ENCODE measurements at regions not wholly inside any gene's neighbourhood (a gene's known extent, or its start where the extent isn't known, plus 50 kb on each side); places are given as distances from the start of the nearest gene placed in this dataset.

- Histone ChIP-seq H3K27me3 (ENCODE audit: control insufficient read depth, insufficient read depth, low read length) (no peaks in the 10 kb centered on the region), H3K36me3 (ENCODE audit: control insufficient read depth, insufficient read depth, low read length) (no peaks in the 10 kb centered on the region), H3K4me3 (ENCODE audit: low read depth, low read length) (no peak overlapping the region)
- TF ChIP-seq CTCF (IDR thresholded peaks at IDR 0.05; ENCODE audit: insufficient read depth, low read length, poor library complexity, severe bottlenecking): no peak
- no peak for DNase-seq (ENCODE audit: low read depth)
These were observed 659.3 kb upstream of the FANCL start for GRCh38 chr2:58900246-58901027.

GRCh38 chr2:58899692-58900091 lies 658.6 kb upstream of the FANCL start:
- TF ChIP-seq CTCF (IDR thresholded peaks at IDR 0.05; ENCODE audit: insufficient read depth, low read length, poor library complexity, severe bottlenecking): no peak
- DNase-seq (ENCODE audit: low read depth): no peak
- no peak overlapping the region for H3K4me3 ChIP-seq (ENCODE audit: low read depth, low read length)

GRCh38 chr2:58896638-58897037 lies 655.5 kb upstream of the FANCL start:
- no peaks in the 10 kb centered on the region for H3K27me3 ChIP-seq (ENCODE audit: control insufficient read depth, insufficient read depth, low read length)
- H3K36me3 ChIP-seq (ENCODE audit: control insufficient read depth, insufficient read depth, low read length): no peaks in the 10 kb centered on the region
- no peak overlapping the region for H3K4me3 ChIP-seq (ENCODE audit: low read depth, low read length)
- no peak for DNase-seq (ENCODE audit: low read depth)
- TF ChIP-seq CTCF (IDR thresholded peaks at IDR 0.05; ENCODE audit: insufficient read depth, low read length, poor library complexity, severe bottlenecking): no peak

More at GRCh38 chr2:58899692-58900091, 658.6 kb upstream of the FANCL start:
- Histone ChIP-seq H3K36me3 (ENCODE audit: control insufficient read depth, insufficient read depth, low read length) (no peaks in the 10 kb centered on the region), H3K27me3 (ENCODE audit: control insufficient read depth, insufficient read depth, low read length) (no peaks in the 10 kb centered on the region)

GRCh38 chr2:58895857-58896256 lies 654.7 kb upstream of the FANCL start:
- DNase-seq (ENCODE audit: low read depth): no peak
- no peak for TF ChIP-seq CTCF (IDR thresholded peaks at IDR 0.05; ENCODE audit: insufficient read depth, low read length, poor library complexity, severe bottlenecking)
- Histone ChIP-seq H3K36me3 (ENCODE audit: control insufficient read depth, insufficient read depth, low read length) (no peaks in the 10 kb centered on the region), H3K27me3 (ENCODE audit: control insufficient read depth, insufficient read depth, low read length) (no peaks in the 10 kb centered on the region), H3K4me3 (ENCODE audit: low read depth, low read length) (no peak overlapping the region)

GRCh38 chr2:58893656-58894351 lies 652.7 kb upstream of the FANCL start:
- H3K36me3 ChIP-seq (ENCODE audit: control insufficient read depth, insufficient read depth, low read length): no peaks in the 10 kb centered on the region
- no peak overlapping the region for H3K4me3 ChIP-seq (ENCODE audit: low read depth, low read length)
- DNase-seq (ENCODE audit: low read depth): no peak
- no peaks in the 10 kb centered on the region for H3K27me3 ChIP-seq (ENCODE audit: control insufficient read depth, insufficient read depth, low read length)
- no peak for TF ChIP-seq CTCF (IDR thresholded peaks at IDR 0.05; ENCODE audit: insufficient read depth, low read length, poor library complexity, severe bottlenecking)

Measured in kidney epithelial cell (primary cell).